Globus pallidus (tissue), 1 donor: ENCODE measurements at regions not wholly inside any gene's neighbourhood (a gene's known extent, or its start where the extent isn't known, plus 50 kb on each side); places are given as distances from the start of the nearest gene placed in this dataset.

Experiments used
- DNase-seq: peaks from one replicate; pipeline ENCODE4 v3.0.0-alpha.2; 2015; ENCODE audit warnings: low spot score

DNA sequence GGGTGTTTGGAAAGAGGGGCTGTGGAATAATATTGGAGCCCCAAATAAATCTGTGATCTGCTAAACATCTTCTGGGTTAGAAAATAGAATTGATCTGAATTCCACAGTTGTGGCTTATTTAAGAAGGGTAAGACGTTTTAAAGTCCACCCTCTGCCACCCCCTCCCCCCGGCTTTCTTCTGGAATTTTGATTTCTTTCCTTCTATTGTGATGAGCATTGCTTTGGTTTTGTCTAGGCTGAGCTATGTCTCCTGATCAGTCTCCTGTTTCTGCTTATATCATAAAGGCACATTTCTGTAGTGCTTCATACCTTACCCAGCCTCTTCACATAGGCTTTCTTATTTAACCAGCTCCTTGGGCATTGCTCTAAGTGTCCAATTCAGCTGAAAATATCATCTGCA lies 77.3 kb upstream of the SLC38A2 start:
- no peak for DNase-seq

GRCh38 chr12:46449316-46449715 lies 76.7 kb upstream of the SLC38A2 start:
- DNase-seq, result no peak

DNA sequence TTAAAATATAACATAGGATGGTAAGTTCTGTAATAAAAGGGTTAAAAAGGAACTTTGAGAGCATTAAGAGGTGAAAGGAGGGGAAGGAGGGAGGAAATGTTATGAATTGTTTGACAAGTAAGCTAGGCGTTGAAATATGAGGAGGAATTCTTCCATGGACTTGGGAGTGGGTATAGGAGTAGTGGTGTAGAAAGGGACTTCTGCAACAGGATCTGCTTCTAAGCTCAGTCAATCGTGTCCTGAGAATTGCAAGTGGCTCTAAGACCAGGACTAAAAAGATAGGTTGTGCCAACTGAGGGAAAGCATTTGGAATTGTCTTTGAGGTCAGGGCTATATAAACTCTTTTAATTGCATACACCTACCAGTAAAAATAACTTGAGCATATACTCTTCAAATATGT lies 74.1 kb upstream of the SLC38A2 start:
- DNase-seq, result no peak

- no peak for DNase-seq
Observed at GRCh38 chr12:46445551-46446235, 73.1 kb upstream of the SLC38A2 start.

GRCh38 chr12:46445093-46445492 lies 72.5 kb upstream of the SLC38A2 start:
- DNase-seq, result no peak

DNA sequence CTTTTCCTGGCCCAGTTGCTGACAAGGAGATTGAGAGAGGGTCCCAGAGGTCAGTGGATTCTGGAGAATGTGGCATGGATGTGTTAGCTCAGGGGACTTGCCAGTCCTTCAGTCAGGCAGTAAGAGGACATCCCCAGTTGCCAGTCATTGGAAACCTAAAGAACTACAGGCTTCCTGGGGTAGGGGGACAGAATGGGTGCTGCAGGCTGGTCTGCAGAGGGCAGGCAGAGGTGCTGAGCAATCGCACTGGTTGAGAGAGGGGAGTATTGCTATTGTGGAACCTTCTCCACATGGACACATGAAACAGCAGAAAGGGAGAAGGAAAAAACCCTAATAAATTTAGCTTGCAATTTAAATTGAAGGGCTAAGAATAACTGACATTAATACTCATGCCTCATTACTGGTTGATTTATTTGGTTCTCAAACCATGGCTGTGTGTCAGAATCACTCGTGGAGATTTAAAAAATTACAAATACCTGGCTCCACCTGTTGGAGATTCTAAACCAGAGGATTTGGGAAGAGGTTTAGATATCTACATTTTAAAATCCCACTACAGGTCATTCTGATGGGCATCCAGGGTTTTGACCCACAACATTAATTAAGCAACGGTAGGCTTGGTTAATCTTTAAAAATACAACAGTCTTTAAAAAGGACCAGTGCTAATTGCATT lies 71.2 kb upstream of the SLC38A2 start:
- no peak for DNase-seq

DNA sequence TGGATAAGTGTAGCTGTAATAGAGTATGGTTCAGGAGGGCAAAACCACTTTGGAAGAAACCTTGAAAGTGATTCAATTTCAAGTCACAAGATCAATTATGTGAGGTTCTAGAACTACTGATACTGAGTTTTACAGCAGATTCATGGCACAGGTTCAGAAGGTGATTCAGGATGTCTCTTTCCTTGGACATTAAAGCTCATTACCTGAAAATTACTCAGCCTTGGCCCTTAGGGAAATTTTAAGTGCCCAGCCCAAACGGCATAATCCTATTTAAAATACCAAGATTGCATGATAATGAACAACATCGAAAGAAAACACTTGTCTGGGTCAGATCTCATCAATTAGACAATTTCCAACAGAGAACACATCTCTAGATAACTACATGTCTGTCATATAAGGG lies 70.2 kb upstream of the SLC38A2 start:
- no peak for DNase-seq

- no peak for DNase-seq
Observed at GRCh38 chr12:46442239-46442638, 69.7 kb upstream of the SLC38A2 start.

DNA sequence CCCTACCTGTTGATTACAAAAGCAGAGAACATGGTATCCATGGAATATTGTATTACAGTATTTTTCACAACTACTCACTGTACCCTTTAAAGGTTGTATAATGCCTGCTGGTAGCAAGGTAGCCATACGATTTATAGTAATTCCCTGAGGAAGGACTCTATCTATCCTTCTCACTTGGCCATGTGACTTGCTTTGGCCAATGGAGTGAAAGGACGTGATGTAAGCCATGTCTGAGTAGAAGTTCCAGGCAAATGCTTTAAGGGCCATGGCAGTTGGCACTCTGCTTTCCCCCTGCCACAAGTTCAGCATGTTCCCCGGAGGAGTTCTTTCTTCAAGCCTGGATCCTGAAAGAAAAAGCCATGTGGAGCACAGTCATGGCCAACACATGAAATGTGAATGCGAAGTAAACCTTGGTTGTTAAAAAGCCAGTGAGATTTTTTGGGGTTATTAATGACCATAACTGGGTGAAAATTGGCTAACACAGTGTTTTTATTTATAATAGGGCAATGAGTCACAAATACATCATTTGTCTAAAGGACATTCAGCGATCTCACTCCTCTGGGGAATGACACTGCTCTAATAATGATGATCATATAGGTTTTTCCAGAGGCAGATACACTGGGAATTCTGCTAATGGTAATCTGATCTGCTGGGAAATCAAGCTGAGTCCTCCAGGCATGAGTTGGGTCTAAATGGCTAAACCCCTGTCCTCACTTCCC lies 67.4 kb upstream of the SLC38A2 start:
- DNase-seq, result no peak

- DNase-seq, result no peak
Observed at GRCh38 chr12:46438719-46439319, 66.2 kb upstream of the SLC38A2 start.

- no peak for DNase-seq
Observed at GRCh38 chr12:46438256-46438655, 65.7 kb upstream of the SLC38A2 start.

GRCh38 chr12:46437469-46437868 lies 64.9 kb upstream of the SLC38A2 start:
- DNase-seq, result no peak

DNA sequence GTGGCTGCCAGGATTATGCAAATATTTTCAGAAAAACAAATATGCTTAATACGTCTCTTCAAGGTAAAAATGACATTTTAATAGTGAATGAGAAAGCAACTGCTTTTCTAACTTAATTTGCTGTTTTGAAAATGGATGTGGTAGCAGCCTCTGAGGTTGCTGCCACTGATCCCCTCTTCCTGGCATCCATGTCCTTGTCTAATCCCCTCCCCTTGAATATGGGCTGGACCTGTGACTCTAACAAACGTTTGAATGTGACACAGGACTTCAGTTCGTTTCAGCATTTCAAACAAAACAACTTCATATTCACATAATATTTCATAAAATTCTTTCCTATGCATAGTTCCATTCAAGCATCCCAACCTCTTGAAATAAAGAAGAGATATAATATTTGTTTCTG lies 64.2 kb upstream of the SLC38A2 start:
- DNase-seq, result no peak

DNA sequence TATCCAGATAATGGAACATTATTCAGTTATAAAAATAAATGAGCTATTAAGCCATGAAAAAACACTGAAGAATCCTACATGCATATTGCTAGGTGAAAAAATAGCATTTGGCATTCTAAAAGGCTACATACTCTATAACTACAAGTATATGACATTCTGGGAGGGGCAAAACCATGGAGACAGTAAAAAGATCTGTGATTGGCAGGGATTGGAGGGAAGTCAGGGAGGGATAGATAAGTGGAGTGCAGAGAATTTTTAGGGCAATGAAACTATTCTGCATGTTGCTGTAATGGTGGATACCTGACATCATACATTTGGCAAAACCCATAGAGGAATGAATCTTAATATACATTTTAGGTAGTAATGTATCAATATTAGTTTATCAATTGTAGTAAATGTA lies 63.1 kb upstream of the SLC38A2 start:
- DNase-seq, result no peak

DNA sequence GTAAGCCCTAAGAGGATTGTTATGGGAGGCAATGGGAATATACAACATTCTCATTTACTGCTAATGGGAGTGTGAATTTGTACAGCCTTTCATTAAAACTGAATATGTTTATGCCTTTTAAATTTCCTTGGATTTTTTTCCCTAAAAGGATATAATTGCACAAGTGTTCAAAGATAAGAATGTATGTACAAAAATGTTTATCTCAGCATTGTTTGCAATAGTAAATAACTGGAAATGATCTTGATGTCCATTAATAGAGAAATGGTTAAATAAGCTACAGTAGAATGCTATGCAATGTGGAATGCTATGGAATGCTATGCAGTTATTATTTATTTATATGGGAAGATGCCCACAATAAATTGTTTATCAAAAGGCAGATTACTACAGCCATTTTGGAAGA lies 62.5 kb upstream of the SLC38A2 start:
- DNase-seq, result no peak

GRCh38 chr12:46433829-46434228 lies 61.3 kb upstream of the SLC38A2 start:
- DNase-seq, result no peak

- no peak for DNase-seq
Observed at GRCh38 chr12:46432325-46432724, 59.8 kb upstream of the SLC38A2 start.

- no peak for DNase-seq
Observed at GRCh38 chr12:46430340-46430948, 57.9 kb upstream of the SLC38A2 start.
